ENCODE measurements at regions not wholly inside any gene's neighbourhood (a gene's known extent, or its start where the extent isn't known, plus 50 kb on each side); places are given as distances from the start of the nearest gene placed in this dataset.

DNA sequence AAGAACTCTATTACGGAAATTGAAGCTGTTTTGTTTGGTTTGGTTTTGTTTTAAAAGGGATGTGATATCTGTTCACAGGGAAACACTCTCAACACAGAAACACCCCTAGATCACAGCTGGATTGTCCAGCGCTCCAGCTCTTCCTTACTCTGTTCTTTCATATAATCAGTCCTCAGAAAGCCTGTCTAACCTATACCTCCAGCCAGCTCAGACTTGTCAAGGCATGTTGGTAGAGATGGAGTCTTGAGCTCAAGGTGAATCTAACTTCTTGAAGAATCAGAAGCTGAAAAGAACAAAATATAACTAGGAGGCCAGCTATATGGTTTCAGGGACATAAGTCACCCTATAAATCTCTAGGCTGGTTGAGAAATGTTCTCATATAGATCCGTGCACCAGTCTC lies 110.2 kb upstream of the EPHA3 start:
- TF ChIP-seq, protein P1, sequence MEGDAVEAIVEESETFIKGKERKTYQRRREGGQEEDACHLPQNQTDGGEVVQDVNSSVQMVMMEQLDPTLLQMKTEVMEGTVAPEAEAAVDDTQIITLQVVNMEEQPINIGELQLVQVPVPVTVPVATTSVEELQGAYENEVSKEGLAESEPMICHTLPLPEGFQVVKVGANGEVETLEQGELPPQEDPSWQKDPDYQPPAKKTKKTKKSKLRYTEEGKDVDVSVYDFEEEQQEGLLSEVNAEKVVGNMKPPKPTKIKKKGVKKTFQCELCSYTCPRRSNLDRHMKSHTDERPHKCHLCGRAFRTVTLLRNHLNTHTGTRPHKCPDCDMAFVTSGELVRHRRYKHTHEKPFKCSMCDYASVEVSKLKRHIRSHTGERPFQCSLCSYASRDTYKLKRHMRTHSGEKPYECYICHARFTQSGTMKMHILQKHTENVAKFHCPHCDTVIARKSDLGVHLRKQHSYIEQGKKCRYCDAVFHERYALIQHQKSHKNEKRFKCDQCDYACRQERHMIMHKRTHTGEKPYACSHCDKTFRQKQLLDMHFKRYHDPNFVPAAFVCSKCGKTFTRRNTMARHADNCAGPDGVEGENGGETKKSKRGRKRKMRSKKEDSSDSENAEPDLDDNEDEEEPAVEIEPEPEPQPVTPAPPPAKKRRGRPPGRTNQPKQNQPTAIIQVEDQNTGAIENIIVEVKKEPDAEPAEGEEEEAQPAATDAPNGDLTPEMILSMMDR (conservative IDR thresholded peaks at IDR 0.05), result no peak
- TF ChIP-seq ZFX (IDR thresholded peaks at IDR 0.05), result no peak

Measured in C4-2B (cell line).